K562 (cell line): ENCODE measurements at regions not wholly inside any gene's neighbourhood (a gene's known extent, or its start where the extent isn't known, plus 50 kb on each side); places are given as distances from the start of the nearest gene placed in this dataset.

Source experiments
- ARID1B ChIP-seq: fragments of 450-650 bp; IDR thresholded peaks from 2 replicates; pipeline ENCODE4 v1.6.1; 2016; ENCODE audit warnings: antibody characterized with exemption, mild to moderate bottlenecking, inconsistent platforms
- ERF ChIP-seq: fragments of 450-650 bp; formaldehyde crosslinking; IDR thresholded peaks from 2 replicates; pipeline ENCODE4 v1.4.0; 2020; ENCODE audit warnings: mild to moderate bottlenecking, mixed read lengths
- MEIS2 ChIP-seq: fragments of 450-650 bp; IDR thresholded peaks from 2 replicates; pipeline ENCODE4 v1.6.1; 2014; ENCODE audit warnings: mild to moderate bottlenecking; ENCODE audit not compliant: partially characterized antibody
- MIER1 ChIP-seq: fragments of 450-650 bp; IDR thresholded peaks from 2 replicates; pipeline ENCODE4 v1.6.1; 2016; ENCODE audit warnings: antibody characterized with exemption, mild to moderate bottlenecking, low read depth
- NR2C2 ChIP-seq, 2 experiments: fragments of 200-800 bp in 1 of 2; sonication (Bioruptor generic) in 1 of 2; sonication (generic) in 1 of 2; formaldehyde crosslinking in 1 of 2; IDR thresholded peaks; 2 replicates each; pipeline versions ENCODE4 v1.6.1 to v1.8.0; 2016 to 2022; ENCODE audit warnings: mild to moderate bottlenecking in 1 of 2, missing compliant biosample characterization in 1 of 2, missing genetic modification characterization in 1 of 2, missing genetic modification reagents in 1 of 2
- NR3C1 ChIP-seq: sonication (generic); formaldehyde crosslinking; IDR thresholded peaks from 2 replicates; pipeline ENCODE4 v1.8.1; 2022; ENCODE audit warnings: missing genetic modification reagents
- PRPF4 ChIP-seq: fragments of 200-400 bp; formaldehyde crosslinking; IDR thresholded peaks from one replicate; pipeline ENCODE4 v1.6.1; 2017; ENCODE audit warnings: low read length, low read depth, mild to moderate bottlenecking; ENCODE audit not compliant: insufficient read depth, poor library complexity, severe bottlenecking
- RFX1 ChIP-seq: fragments of 450-650 bp; IDR thresholded peaks from 2 replicates; pipeline ENCODE4 v1.6.1; 2016; ENCODE audit warnings: mild to moderate bottlenecking, moderate library complexity
- SAP30 ChIP-seq: fragments of 200-600 bp; sonication (generic); IDR thresholded peaks from 2 replicates; pipeline ENCODE4 v1.6.1; 2012; ENCODE audit warnings: borderline replicate concordance, low read depth, mild to moderate bottlenecking, moderate library complexity, low read length, control low read depth, inconsistent platforms; ENCODE audit not compliant: insufficient read depth, poor library complexity, severe bottlenecking
- SMARCE1 ChIP-seq: fragments of 450-650 bp; IDR thresholded peaks from 2 replicates; pipeline ENCODE4 v1.7.1; 2016; ENCODE audit warnings: mild to moderate bottlenecking
- SOX6 ChIP-seq: fragments of 450-650 bp; IDR thresholded peaks from 2 replicates; pipeline ENCODE4 v1.6.1; 2014; ENCODE audit warnings: mild to moderate bottlenecking
- SREBF1 ChIP-seq: fragments of 150-350 bp; IDR thresholded peaks from 2 replicates; pipeline ENCODE4 v1.6.1; 2014; ENCODE audit warnings: antibody characterized with exemption, low read depth, low read length, borderline replicate concordance
- ZNF232 ChIP-seq: sonication (generic); formaldehyde crosslinking; IDR thresholded peaks from 2 replicates; pipeline ENCODE4 v1.8.0; 2022; ENCODE audit warnings: mild to moderate bottlenecking, missing genetic modification reagents
- ZNF253 ChIP-seq: fragments of 250-450 bp; sonication (Bioruptor Pico); conservative IDR thresholded peaks from 2 replicates; pipeline ENCODE4 v1.6.1; 2021; ENCODE audit warnings: mild to moderate bottlenecking
- ZNF699 ChIP-seq: fragments of 250-450 bp; sonication (Bioruptor Pico); IDR thresholded peaks from 2 replicates; pipeline ENCODE4 v1.8.0; 2021; ENCODE audit warnings: mild to moderate bottlenecking, moderate library complexity; ENCODE audit not compliant: insufficient replicate concordance
- TF ChIP-seq, protein P1 (sequence below): fragments of 450-650 bp; IDR thresholded peaks from 2 replicates; pipeline ENCODE4 v1.6.1; 2017; ENCODE audit warnings: antibody characterized with exemption
- TF ChIP-seq, protein P2 (sequence below): sonication (generic); IDR thresholded peaks from 2 replicates; pipeline ENCODE4 v1.6.1; 2016
- TF ChIP-seq, protein P3 (sequence below), 2 experiments: fragments of 450-650 bp; IDR thresholded peaks; 2 replicates each; pipeline ENCODE4 v1.6.1; 2016
- TF ChIP-seq, protein P4 (sequence below): fragments of 200-800 bp; sonication (Bioruptor generic); IDR thresholded peaks from 2 replicates; pipeline ENCODE4 v1.6.1; 2017; ENCODE audit warnings: missing genetic modification characterization, missing compliant biosample characterization
- TF ChIP-seq, protein P5 (sequence below): fragments of 250-450 bp; sonication (Bioruptor Pico); IDR thresholded peaks from 2 replicates; pipeline ENCODE4 v1.5.1; 2021; ENCODE audit warnings: mild to moderate bottlenecking

DNA sequence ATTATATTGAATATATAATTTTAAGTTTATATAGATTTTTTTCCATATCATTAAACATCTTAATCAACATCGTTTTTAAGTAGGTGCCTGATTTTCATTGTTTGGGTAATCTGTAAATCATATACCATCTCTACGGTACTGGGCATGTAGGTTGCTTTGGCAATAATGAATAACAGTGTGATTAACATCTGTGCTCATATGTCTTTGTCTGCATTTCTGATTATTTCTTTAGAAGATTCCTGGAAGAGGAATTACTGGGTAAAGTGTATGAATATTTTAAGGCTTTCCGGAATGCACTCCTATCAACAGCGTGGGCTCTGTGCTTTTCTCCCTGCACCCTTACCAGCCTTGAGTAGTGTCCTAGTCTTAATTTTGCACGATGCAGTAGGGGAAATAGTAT is 119.8 kb upstream of the LIPC start (continued):
- TF ChIP-seq PRPF4: no peak
- TF ChIP-seq, protein P1, sequence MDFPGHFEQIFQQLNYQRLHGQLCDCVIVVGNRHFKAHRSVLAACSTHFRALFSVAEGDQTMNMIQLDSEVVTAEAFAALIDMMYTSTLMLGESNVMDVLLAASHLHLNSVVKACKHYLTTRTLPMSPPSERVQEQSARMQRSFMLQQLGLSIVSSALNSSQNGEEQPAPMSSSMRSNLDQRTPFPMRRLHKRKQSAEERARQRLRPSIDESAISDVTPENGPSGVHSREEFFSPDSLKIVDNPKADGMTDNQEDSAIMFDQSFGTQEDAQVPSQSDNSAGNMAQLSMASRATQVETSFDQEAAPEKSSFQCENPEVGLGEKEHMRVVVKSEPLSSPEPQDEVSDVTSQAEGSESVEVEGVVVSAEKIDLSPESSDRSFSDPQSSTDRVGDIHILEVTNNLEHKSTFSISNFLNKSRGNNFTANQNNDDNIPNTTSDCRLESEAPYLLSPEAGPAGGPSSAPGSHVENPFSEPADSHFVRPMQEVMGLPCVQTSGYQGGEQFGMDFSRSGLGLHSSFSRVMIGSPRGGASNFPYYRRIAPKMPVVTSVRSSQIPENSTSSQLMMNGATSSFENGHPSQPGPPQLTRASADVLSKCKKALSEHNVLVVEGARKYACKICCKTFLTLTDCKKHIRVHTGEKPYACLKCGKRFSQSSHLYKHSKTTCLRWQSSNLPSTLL: no peak
- TF ChIP-seq, protein P2, sequence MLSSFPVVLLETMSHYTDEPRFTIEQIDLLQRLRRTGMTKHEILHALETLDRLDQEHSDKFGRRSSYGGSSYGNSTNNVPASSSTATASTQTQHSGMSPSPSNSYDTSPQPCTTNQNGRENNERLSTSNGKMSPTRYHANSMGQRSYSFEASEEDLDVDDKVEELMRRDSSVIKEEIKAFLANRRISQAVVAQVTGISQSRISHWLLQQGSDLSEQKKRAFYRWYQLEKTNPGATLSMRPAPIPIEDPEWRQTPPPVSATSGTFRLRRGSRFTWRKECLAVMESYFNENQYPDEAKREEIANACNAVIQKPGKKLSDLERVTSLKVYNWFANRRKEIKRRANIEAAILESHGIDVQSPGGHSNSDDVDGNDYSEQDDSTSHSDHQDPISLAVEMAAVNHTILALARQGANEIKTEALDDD: no peak
- no peak for TF ChIP-seq SAP30
- TF ChIP-seq SREBF1: no peak
- TF ChIP-seq ARID1B: 0 out of 2 replicates have a peak, but pooled peaks have one; percentile 33
- TF ChIP-seq ERF (CRISPR knock-in tag): no peak
- TF ChIP-seq ZNF699 (CRISPR knock-in tag): no peak
- TF ChIP-seq, protein P3, sequence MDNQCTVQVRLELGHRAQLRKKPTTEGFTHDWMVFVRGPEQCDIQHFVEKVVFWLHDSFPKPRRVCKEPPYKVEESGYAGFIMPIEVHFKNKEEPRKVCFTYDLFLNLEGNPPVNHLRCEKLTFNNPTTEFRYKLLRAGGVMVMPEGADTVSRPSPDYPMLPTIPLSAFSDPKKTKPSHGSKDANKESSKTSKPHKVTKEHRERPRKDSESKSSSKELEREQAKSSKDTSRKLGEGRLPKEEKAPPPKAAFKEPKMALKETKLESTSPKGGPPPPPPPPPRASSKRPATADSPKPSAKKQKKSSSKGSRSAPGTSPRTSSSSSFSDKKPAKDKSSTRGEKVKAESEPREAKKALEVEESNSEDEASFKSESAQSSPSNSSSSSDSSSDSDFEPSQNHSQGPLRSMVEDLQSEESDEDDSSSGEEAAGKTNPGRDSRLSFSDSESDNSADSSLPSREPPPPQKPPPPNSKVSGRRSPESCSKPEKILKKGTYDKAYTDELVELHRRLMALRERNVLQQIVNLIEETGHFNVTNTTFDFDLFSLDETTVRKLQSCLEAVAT (IDR thresholded peaks at IDR 0.05): no peak
- peak; percentile 41; the same call in 1 of the 2 replicates for TF ChIP-seq RFX1
- TF ChIP-seq NR2C2 (CRISPR knock-in tag; IDR thresholded peaks at IDR 0.05): no peak
- no peak for TF ChIP-seq NR2C2 (tag; IDR thresholded peaks at IDR 0.05)
- TF ChIP-seq, protein P4, sequence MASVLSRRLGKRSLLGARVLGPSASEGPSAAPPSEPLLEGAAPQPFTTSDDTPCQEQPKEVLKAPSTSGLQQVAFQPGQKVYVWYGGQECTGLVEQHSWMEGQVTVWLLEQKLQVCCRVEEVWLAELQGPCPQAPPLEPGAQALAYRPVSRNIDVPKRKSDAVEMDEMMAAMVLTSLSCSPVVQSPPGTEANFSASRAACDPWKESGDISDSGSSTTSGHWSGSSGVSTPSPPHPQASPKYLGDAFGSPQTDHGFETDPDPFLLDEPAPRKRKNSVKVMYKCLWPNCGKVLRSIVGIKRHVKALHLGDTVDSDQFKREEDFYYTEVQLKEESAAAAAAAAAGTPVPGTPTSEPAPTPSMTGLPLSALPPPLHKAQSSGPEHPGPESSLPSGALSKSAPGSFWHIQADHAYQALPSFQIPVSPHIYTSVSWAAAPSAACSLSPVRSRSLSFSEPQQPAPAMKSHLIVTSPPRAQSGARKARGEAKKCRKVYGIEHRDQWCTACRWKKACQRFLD (CRISPR knock-in tag): no peak
- TF ChIP-seq NR3C1 (CRISPR knock-in tag): no peak
- no peak for TF ChIP-seq MIER1
- TF ChIP-seq ZNF253 (CRISPR knock-in tag): no peak
- TF ChIP-seq MEIS2: peak; percentile 82
- no peak for TF ChIP-seq ZNF232 (CRISPR knock-in tag)
- TF ChIP-seq, protein P5, sequence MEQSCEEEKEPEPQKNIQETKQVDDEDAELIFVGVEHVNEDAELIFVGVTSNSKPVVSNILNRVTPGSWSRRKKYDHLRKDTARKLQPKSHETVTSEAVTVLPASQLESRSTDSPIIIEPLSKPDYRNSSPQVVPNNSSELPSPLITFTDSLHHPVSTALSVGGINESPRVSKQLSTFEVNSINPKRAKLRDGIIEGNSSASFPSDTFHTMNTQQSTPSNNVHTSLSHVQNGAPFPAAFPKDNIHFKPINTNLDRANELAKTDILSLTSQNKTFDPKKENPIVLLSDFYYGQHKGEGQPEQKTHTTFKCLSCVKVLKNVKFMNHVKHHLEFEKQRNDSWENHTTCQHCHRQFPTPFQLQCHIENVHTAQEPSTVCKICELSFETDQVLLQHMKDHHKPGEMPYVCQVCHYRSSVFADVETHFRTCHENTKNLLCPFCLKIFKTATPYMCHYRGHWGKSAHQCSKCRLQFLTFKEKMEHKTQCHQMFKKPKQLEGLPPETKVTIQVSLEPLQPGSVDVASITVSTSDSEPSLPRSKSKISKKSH (CRISPR knock-in tag): no peak
- peak; percentile 34; the same call in 1 of the 2 replicates for TF ChIP-seq SOX6
- TF ChIP-seq SMARCE1: no peak
